ENCODE measurements at regions not wholly inside any gene's neighbourhood (a gene's known extent, or its start where the extent isn't known, plus 50 kb on each side); places are given as distances from the start of the nearest gene placed in this dataset.

DNA sequence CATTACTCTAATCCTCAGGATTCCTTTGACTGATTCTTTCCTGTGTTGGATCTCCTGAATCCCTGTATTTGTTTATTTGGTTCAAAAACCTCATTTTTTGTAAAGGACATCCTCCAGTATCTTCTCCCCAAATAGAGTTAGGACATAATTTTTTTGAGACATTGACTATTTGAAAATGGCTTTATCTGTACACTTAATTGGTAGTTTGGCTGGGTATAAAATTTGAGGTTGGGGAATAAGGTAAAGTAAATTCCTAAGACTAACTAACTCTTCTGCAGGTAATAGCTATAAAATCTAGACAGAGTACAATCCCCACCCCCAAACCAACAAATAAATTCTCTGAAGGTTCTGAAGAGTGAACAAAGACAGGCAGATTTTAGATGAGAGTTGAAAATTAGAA lies 114.4 kb downstream of the CTTN start (continued):
- no peak for TF ChIP-seq HNF4A (conservative IDR thresholded peaks at IDR 0.05)

DNA sequence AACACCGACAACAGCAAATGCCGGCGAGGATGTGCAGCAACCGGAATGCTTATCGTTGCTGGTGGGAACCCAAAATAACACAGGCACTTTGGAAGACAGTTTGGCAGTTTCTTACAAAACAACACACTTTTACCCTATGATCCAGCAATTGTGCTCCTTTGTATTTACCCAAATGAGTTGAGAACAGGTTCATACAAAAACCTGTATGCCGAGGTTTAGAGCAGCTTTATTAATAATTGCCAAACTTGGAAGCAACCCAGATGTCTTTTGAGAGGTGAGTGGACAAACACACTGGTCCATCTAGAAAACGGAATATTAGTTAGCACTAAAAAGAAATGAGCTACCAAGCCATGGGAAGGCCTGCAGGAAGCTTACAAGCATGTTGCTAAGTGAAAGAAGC lies 118.9 kb downstream of the CTTN start:
- Histone ChIP-seq H3K27ac (ENCODE audit: low read depth in 1 of 2, low read length in 2 of 2) (no peak overlapping the region), H3K9ac (ENCODE audit: low read depth in 1 of 2, low read length in 2 of 2) (no peak overlapping the region), H3K4me1 (ENCODE audit: control insufficient read depth in 4 of 4, insufficient read depth in 4 of 4, low read length in 3 of 4) (peaks cover 0 to 1% (median 0%) of the 10 kb centered on the region in 4 donors), H3K36me3 (ENCODE audit: control insufficient read depth in 4 of 4, insufficient read depth in 3 of 4, low read depth in 1 of 4, low read length in 3 of 4) (no peaks in the 10 kb centered on the region), H3K27me3 (ENCODE audit: control insufficient read depth in 4 of 4, insufficient read depth in 4 of 4, low read length in 3 of 4) (no peaks in the 10 kb centered on the region), H3K4me3 (ENCODE audit: low read depth in 1 of 3, low read length in 3 of 3) (no peak overlapping the region), H3K9me3 (ENCODE audit: control insufficient read depth in 4 of 4, low read length in 3 of 4) (peaks cover 2 to 7% (median 5%) of the 10 kb centered on the region in 4 donors)
- WGBS, result 71% methylated on average over 7 of the region's 7 CpGs
- TF ChIP-seq HNF4A (conservative IDR thresholded peaks at IDR 0.05), result peak in 1 of 2 donors; percentile 20
- no peak for TF ChIP-seq RXRA (IDR thresholded peaks at IDR 0.05)
- no peak for DNase-seq (ENCODE audit: low spot score)

DNA sequence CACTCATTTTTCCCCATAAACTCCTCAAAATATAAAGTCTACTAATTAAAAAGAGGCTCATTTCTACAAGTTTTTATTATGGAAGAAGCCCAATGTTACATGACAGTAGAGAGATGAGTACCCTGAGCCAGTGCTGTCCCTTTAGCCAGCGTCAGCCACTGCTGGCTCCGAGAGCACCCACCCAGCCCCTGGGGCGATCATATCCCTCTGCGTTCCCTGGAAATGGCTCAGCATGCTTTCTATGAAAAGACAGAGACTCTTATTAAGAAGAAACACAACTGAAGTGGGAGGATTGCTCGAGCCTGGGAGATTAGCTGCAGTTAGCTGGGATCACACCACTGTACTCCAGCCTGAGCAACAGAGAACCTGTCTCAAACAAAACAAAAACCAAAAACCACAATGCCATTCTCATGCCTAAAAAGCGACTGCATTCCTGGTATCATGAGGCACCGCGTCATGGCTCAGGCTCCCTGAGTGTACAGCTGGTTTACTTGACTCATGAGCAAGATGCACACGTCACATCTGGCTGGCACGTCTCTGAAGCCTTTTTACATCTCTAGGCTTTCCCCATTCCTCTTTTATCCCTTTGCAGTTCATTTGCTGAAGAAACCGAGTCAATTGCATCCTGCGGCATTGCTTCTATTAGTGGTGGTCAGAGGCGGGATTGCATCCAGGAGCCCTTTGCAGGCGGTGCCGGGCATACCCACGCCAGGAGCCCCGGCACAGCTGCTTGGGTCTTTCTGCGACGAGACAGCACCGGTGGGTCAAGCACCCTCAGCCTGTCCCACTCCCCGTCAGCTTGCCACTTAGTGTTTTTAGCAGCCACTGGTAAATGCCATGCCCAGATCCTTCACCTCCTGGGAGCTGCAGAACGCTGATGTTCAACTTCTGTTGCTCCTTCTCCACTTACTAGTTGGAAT lies 119.9 kb downstream of the CTTN start:
- TF ChIP-seq FOXA2 (IDR thresholded peaks at IDR 0.05) (no peak), SP1 (IDR thresholded peaks at IDR 0.05) (no peak), RAD21 (IDR thresholded peaks at IDR 0.05) (no peak), GABPA (IDR thresholded peaks at IDR 0.05 in 1 of 2, conservative IDR thresholded peaks at IDR 0.05 in 1 of 2) (no peak), HNF4G (IDR thresholded peaks at IDR 0.05) (no peak), TAF1 (conservative IDR thresholded peaks at IDR 0.05) (no peak), EGR1 (IDR thresholded peaks at IDR 0.05; ENCODE audit: low read depth in 2 of 2) (no peak), NR2F2 (IDR thresholded peaks at IDR 0.05) (no peak), YY1 (IDR thresholded peaks at IDR 0.05) (no peak), HNF4A (conservative IDR thresholded peaks at IDR 0.05) (no peak), JUND (IDR thresholded peaks at IDR 0.05) (no peak), FOXA1 (IDR thresholded peaks at IDR 0.05) (no peak), RXRA (IDR thresholded peaks at IDR 0.05) (no peak)
- TF ChIP-seq, protein P1, sequence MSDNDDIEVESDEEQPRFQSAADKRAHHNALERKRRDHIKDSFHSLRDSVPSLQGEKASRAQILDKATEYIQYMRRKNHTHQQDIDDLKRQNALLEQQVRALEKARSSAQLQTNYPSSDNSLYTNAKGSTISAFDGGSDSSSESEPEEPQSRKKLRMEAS (IDR thresholded peaks at IDR 0.05), result no peak
- TF ChIP-seq, protein P2, sequence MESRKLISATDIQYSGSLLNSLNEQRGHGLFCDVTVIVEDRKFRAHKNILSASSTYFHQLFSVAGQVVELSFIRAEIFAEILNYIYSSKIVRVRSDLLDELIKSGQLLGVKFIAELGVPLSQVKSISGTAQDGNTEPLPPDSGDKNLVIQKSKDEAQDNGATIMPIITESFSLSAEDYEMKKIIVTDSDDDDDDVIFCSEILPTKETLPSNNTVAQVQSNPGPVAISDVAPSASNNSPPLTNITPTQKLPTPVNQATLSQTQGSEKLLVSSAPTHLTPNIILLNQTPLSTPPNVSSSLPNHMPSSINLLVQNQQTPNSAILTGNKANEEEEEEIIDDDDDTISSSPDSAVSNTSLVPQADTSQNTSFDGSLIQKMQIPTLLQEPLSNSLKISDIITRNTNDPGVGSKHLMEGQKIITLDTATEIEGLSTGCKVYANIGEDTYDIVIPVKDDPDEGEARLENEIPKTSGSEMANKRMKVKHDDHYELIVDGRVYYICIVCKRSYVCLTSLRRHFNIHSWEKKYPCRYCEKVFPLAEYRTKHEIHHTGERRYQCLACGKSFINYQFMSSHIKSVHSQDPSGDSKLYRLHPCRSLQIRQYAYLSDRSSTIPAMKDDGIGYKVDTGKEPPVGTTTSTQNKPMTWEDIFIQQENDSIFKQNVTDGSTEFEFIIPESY (IDR thresholded peaks at IDR 0.05), result no peak
- TF ChIP-seq, protein P3, sequence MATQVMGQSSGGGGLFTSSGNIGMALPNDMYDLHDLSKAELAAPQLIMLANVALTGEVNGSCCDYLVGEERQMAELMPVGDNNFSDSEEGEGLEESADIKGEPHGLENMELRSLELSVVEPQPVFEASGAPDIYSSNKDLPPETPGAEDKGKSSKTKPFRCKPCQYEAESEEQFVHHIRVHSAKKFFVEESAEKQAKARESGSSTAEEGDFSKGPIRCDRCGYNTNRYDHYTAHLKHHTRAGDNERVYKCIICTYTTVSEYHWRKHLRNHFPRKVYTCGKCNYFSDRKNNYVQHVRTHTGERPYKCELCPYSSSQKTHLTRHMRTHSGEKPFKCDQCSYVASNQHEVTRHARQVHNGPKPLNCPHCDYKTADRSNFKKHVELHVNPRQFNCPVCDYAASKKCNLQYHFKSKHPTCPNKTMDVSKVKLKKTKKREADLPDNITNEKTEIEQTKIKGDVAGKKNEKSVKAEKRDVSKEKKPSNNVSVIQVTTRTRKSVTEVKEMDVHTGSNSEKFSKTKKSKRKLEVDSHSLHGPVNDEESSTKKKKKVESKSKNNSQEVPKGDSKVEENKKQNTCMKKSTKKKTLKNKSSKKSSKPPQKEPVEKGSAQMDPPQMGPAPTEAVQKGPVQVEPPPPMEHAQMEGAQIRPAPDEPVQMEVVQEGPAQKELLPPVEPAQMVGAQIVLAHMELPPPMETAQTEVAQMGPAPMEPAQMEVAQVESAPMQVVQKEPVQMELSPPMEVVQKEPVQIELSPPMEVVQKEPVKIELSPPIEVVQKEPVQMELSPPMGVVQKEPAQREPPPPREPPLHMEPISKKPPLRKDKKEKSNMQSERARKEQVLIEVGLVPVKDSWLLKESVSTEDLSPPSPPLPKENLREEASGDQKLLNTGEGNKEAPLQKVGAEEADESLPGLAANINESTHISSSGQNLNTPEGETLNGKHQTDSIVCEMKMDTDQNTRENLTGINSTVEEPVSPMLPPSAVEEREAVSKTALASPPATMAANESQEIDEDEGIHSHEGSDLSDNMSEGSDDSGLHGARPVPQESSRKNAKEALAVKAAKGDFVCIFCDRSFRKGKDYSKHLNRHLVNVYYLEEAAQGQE (IDR thresholded peaks at IDR 0.05), result no peak

More for the DNA sequence above, 119.9 kb downstream of the CTTN start:
- 92% methylated on average over 22 of the region's 22 CpGs for WGBS
- Histone ChIP-seq H3K27me3 (ENCODE audit: control insufficient read depth in 4 of 4, insufficient read depth in 4 of 4, low read length in 3 of 4) (no peaks in the 10 kb centered on the region), H3K4me3 (ENCODE audit: low read depth in 1 of 3, low read length in 3 of 3) (no peak overlapping the region), H3K9ac (ENCODE audit: low read depth in 1 of 2, low read length in 2 of 2) (no peak overlapping the region), H3K36me3 (ENCODE audit: control insufficient read depth in 4 of 4, insufficient read depth in 3 of 4, low read depth in 1 of 4, low read length in 3 of 4) (no peaks in the 10 kb centered on the region), H3K27ac (ENCODE audit: low read depth in 1 of 2, low read length in 2 of 2) (no peak overlapping the region), H3K4me1 (ENCODE audit: control insufficient read depth in 4 of 4, insufficient read depth in 4 of 4, low read length in 3 of 4) (peaks cover 0 to 1% (median 0%) of the 10 kb centered on the region in 4 donors), H3K9me3 (ENCODE audit: control insufficient read depth in 4 of 4, low read length in 3 of 4) (peaks cover under 1 to 3% (median under 1%) of the 10 kb centered on the region in 4 donors)
- no peak for DNase-seq (ENCODE audit: low spot score)

Measured in liver (tissue), 7 donors.